T-cell (primary cell): ENCODE measurements at regions not wholly inside any gene's neighbourhood (a gene's known extent, or its start where the extent isn't known, plus 50 kb on each side); places are given as distances from the start of the nearest gene placed in this dataset.

Experiments
- ATAC-seq, 4 experiments: fragments of 200-7000 bp in 3 of 4; fragments of 150-1000 bp in 1 of 4; cut with Tn5 transposase; replicated peaks in 1 of 4; 1 replicate in 3 of 4; 2 replicates in 1 of 4; pipeline ENCODE4 v1.10.0; 2021; ENCODE audit warnings: moderate library complexity in 3 of 4, mild to moderate bottlenecking in 2 of 4, moderate number of reproducible peaks in 1 of 4
- CTCF ChIA-PET, 2 donors: fragments of 300-600 bp; sonication (Branson Sonifier 250); formaldehyde crosslinking; loops; one replicate each; lab custom pipeline; 2022; ENCODE audit warnings: antibody characterized with exemption in 2 of 2; lab: Charles Lee
- POLR2A ChIA-PET, 2 donors: fragments of 300-600 bp; sonication (Branson Sonifier 250); formaldehyde crosslinking; loops; one replicate each; lab custom pipeline; 2022; ENCODE audit warnings: antibody characterized with exemption in 2 of 2; lab: Charles Lee
- DNase-seq, 35 experiments: peaks; one replicate each; pipeline versions ENCODE4 v3.0.0 to v3.0.0-alpha.2; 2013 to 2023
- H3K27ac ChIP-seq: one replicate; pipeline ENCODE4 v1.5.1; 2013; ENCODE audit warnings: low read length
- H3K27me3 ChIP-seq, 2 experiments: replicated peaks in 1 of 2; 1 replicate in 1 of 2; 2 replicates in 1 of 2; pipeline versions ENCODE4 v1.6.1 to v1.7.0; 2013; ENCODE audit warnings: low read length in 1 of 2, mixed read lengths in 1 of 2; ENCODE audit not compliant: control insufficient read depth in 2 of 2, insufficient read depth in 2 of 2; ENCODE audit errors: extremely low read depth in 1 of 2
- H3K36me3 ChIP-seq, 2 donors: 1 replicate in 1 of 2; 2 replicates in 1 of 2; pipeline versions ENCODE4 v1.6.1 to v1.7.0; 2013; ENCODE audit warnings: low read length in 1 of 2; ENCODE audit not compliant: control insufficient read depth in 2 of 2, insufficient read depth in 1 of 2; ENCODE audit errors: extremely low read depth in 1 of 2
- H3K4me1 ChIP-seq, 2 experiments: 1 replicate in 1 of 2; 2 replicates in 1 of 2; pipeline versions ENCODE4 v1.6.1 to v1.7.0; 2013; ENCODE audit warnings: low read length in 2 of 2, mixed read lengths in 1 of 2; ENCODE audit not compliant: insufficient read depth in 2 of 2, control insufficient read depth in 1 of 2; ENCODE audit errors: extremely low read depth in 1 of 2
- H3K4me3 ChIP-seq, 2 donors: 1 replicate in 1 of 2; 2 replicates in 1 of 2; pipeline versions ENCODE4 v1.5.1 to v1.7.0; 2013; ENCODE audit warnings: mild to moderate bottlenecking in 2 of 2, low read length in 1 of 2, moderate library complexity in 1 of 2; ENCODE audit not compliant: control insufficient read depth in 1 of 2; ENCODE audit errors: extremely low read depth in 1 of 2
- H3K9me3 ChIP-seq: 2 replicates; pipeline ENCODE4 v1.7.0; 2013
- H3K27ac Mint-ChIP-seq, 2 donors: one replicate each; pipeline ENCODE4 v1.8.0; 2020 to 2021; ENCODE audit warnings: mild to moderate bottlenecking in 2 of 2, mixed read lengths in 2 of 2
- H3K27me3 Mint-ChIP-seq, 2 donors: one replicate each; pipeline ENCODE4 v1.8.0; 2021 to 2022; ENCODE audit warnings: mixed read lengths in 2 of 2
- H3K36me3 Mint-ChIP-seq: one replicate; pipeline ENCODE4 v1.8.0; 2021; ENCODE audit warnings: mixed read lengths
- H3K4me1 Mint-ChIP-seq, 3 donors: one replicate each; pipeline ENCODE4 v1.8.0; 2020 to 2022; ENCODE audit warnings: mixed read lengths in 3 of 3, mild to moderate bottlenecking in 1 of 3
- H3K4me3 Mint-ChIP-seq, 3 donors: one replicate each; pipeline ENCODE4 v1.8.0; 2020 to 2022; ENCODE audit warnings: mild to moderate bottlenecking in 3 of 3, mixed read lengths in 3 of 3, moderate library complexity in 3 of 3
- H3K9me3 Mint-ChIP-seq, 3 donors: one replicate each; pipeline ENCODE4 v1.8.0; 2020 to 2022; ENCODE audit warnings: mixed read lengths in 3 of 3
- WGBS: methylation state at CpG from one replicate; pipeline ENCODE4 v1.1.5; 2013; ENCODE audit warnings: missing lambda C conversion rate; ENCODE audit not compliant: insufficient coverage; 5-methylcytosine and 5-hydroxymethylcytosine counted together

GRCh38 chr12:105613269-105613668 lies 282.8 kb downstream of the C12orf75 start:
- Mint-ChIP-seq H3K4me1 (no peaks in the 10 kb centered on the region), H3K9me3 (peaks cover 0 to 4% (median 0%) of the 10 kb centered on the region in 3 donors), H3K4me3 (no peak overlapping the region), H3K27me3 (peaks cover 9 to 13% of the 10 kb centered on the region in 2 donors), H3K27ac (no peak overlapping the region), H3K36me3 (no peaks in the 10 kb centered on the region)
- 70% methylated on average over 2 of the region's 4 CpGs for WGBS
- H3K36me3 ChIP-seq: no peaks in the 10 kb centered on the region
- H3K27ac ChIP-seq: no peak overlapping the region
- no peaks in the 10 kb centered on the region for H3K4me1 ChIP-seq
- H3K9me3 ChIP-seq: no peaks in the 10 kb centered on the region
- ATAC-seq: no peak
- ChIA-PET CTCF (no interaction called here), POLR2A (no interaction called here)
- no peak for DNase-seq
- H3K27me3 ChIP-seq: no peaks in the 10 kb centered on the region
- no peak overlapping the region for H3K4me3 ChIP-seq

GRCh38 chr12:105613887-105614286 lies 283.4 kb downstream of the C12orf75 start:
- ATAC-seq (no peak), DNase-seq (no peak)
- Mint-ChIP-seq H3K27me3 (peaks cover 9 to 10% of the 10 kb centered on the region in 2 donors), H3K27ac (no peak overlapping the region), H3K36me3 (no peaks in the 10 kb centered on the region), H3K9me3 (peaks cover 0 to 2% (median 0%) of the 10 kb centered on the region in 3 donors), H3K4me3 (no peak overlapping the region), H3K4me1 (no peaks in the 10 kb centered on the region)
- no peaks in the 10 kb centered on the region for H3K9me3 ChIP-seq
- no peaks in the 10 kb centered on the region for H3K36me3 ChIP-seq
- no peak overlapping the region for H3K27ac ChIP-seq
- 80% methylated on average over 1 of the region's 3 CpGs for WGBS
- POLR2A ChIA-PET: no interaction called here
- CTCF ChIA-PET: no interaction called here
- H3K27me3 ChIP-seq: no peaks in the 10 kb centered on the region
- no peaks in the 10 kb centered on the region for H3K4me1 ChIP-seq
- H3K4me3 ChIP-seq: no peak overlapping the region

- Histone ChIP-seq H3K4me1 (no peaks in the 10 kb centered on the region), H3K36me3 (no peaks in the 10 kb centered on the region), H3K9me3 (no peaks in the 10 kb centered on the region), H3K27me3 (no peaks in the 10 kb centered on the region), H3K27ac (no peak overlapping the region), H3K4me3 (no peak overlapping the region)
- Mint-ChIP-seq H3K9me3 (peaks cover 0 to 4% (median 0%) of the 10 kb centered on the region in 3 donors), H3K4me1 (no peaks in the 10 kb centered on the region), H3K27me3 (peaks cover 9 to 13% of the 10 kb centered on the region in 2 donors), H3K4me3 (no peak overlapping the region), H3K27ac (no peak overlapping the region), H3K36me3 (no peaks in the 10 kb centered on the region)
- ChIA-PET CTCF (no interaction called here), POLR2A (no interaction called here)
- DNase-seq (no peak), ATAC-seq (no peak)
- 85% methylated on average over 4 of the region's 7 CpGs for WGBS
Measured at GRCh38 chr12:105616971-105617540, 286.6 kb downstream of the C12orf75 start.

GRCh38 chr12:105622220-105622619 lies 291.7 kb downstream of the C12orf75 start:
- no peaks in the 10 kb centered on the region for H3K9me3 ChIP-seq
- peaks cover 5 to 24% of the 10 kb centered on the region in 2 donors for H3K27me3 Mint-ChIP-seq
- H3K4me1 ChIP-seq: no peaks in the 10 kb centered on the region
- no peaks in the 10 kb centered on the region for H3K27me3 ChIP-seq
- ChIA-PET CTCF (interaction anchor here in 1 of 2 donors (0.6 kb wide), 1 partner anchor 461 kb away, joined by 3 read pairs; no protein-coding TSS in a partner anchor), POLR2A (no interaction called here)
- H3K36me3 ChIP-seq: no peaks in the 10 kb centered on the region
- no peak overlapping the region for H3K27ac Mint-ChIP-seq
- no peaks in the 10 kb centered on the region for H3K36me3 Mint-ChIP-seq
- no peaks in the 10 kb centered on the region for H3K4me1 Mint-ChIP-seq
- H3K27ac ChIP-seq: no peak overlapping the region
- H3K4me3 Mint-ChIP-seq: no peak overlapping the region
- peaks cover 0 to 4% (median 0%) of the 10 kb centered on the region in 3 donors for H3K9me3 Mint-ChIP-seq
- WGBS: no CpG with 5 or more reads among the region's 2 CpGs
- DNase-seq: no peak
- ATAC-seq: no peak
- no peak overlapping the region for H3K4me3 ChIP-seq

- H3K27me3 ChIP-seq: no peaks in the 10 kb centered on the region
- H3K4me1 ChIP-seq: no peaks in the 10 kb centered on the region
- CTCF ChIA-PET: interaction anchor here in 1 of 2 donors (0.6 kb wide), 1 partner anchor 460 kb away, joined by 3 read pairs; no protein-coding TSS in a partner anchor
- no peak overlapping the region for H3K27ac Mint-ChIP-seq
- H3K9me3 ChIP-seq: no peaks in the 10 kb centered on the region
- no peaks in the 10 kb centered on the region for H3K36me3 ChIP-seq
- WGBS: no CpG with 5 or more reads among the region's 9 CpGs
- no peak overlapping the region for H3K4me3 Mint-ChIP-seq
- no peaks in the 10 kb centered on the region for H3K36me3 Mint-ChIP-seq
- H3K27me3 Mint-ChIP-seq: peaks cover 4 to 20% of the 10 kb centered on the region in 2 donors
- ATAC-seq (no peak), DNase-seq (no peak)
- H3K4me3 ChIP-seq: no peak overlapping the region
- peaks cover 0 to 4% (median 2%) of the 10 kb centered on the region in 3 donors for H3K9me3 Mint-ChIP-seq
- H3K27ac ChIP-seq: no peak overlapping the region
- POLR2A ChIA-PET: no interaction called here
- no peaks in the 10 kb centered on the region for H3K4me1 Mint-ChIP-seq
Measured at GRCh38 chr12:105622846-105623736, 292.6 kb downstream of the C12orf75 start.

- Histone ChIP-seq H3K27me3 (no peaks in the 10 kb centered on the region), H3K36me3 (no peaks in the 10 kb centered on the region), H3K4me1 (no peaks in the 10 kb centered on the region), H3K4me3 (no peak overlapping the region), H3K9me3 (no peaks in the 10 kb centered on the region), H3K27ac (no peak overlapping the region)
- peaks cover 0 to 2% (median under 1%) of the 10 kb centered on the region in 3 donors for H3K9me3 Mint-ChIP-seq
- no peaks in the 10 kb centered on the region for H3K4me1 Mint-ChIP-seq
- H3K27me3 Mint-ChIP-seq: peaks cover 4 to 18% of the 10 kb centered on the region in 2 donors
- no peaks in the 10 kb centered on the region for H3K36me3 Mint-ChIP-seq
- WGBS: no CpG with 5 or more reads among the region's 3 CpGs
- ChIA-PET CTCF (no interaction called here), POLR2A (interaction anchor here in 1 of 2 donors (0.6 kb wide), 1 partner anchor 13 kb away, joined by 3 read pairs; no protein-coding TSS in a partner anchor)
- no peak for ATAC-seq
- H3K27ac Mint-ChIP-seq: no peak overlapping the region
- no peak overlapping the region for H3K4me3 Mint-ChIP-seq
- DNase-seq: no peak
Measured at GRCh38 chr12:105626653-105627052, 296.2 kb downstream of the C12orf75 start.
